ENCODE measurements at regions not wholly inside any gene's neighbourhood (a gene's known extent, or its start where the extent isn't known, plus 50 kb on each side); places are given as distances from the start of the nearest gene placed in this dataset.

- no peak overlapping the region for H3K4me3 Mint-ChIP-seq
- H3K27me3 Mint-ChIP-seq (ENCODE audit: low read depth) = peaks cover 5% of the 10 kb centered on the region
- H3K9me3 Mint-ChIP-seq = no peaks in the 10 kb centered on the region
- no peaks in the 10 kb centered on the region for H3K36me3 Mint-ChIP-seq (ENCODE audit: low read depth)
- H3K4me1 Mint-ChIP-seq (ENCODE audit: low read depth) = no peaks in the 10 kb centered on the region
- H3K27ac Mint-ChIP-seq = no peak overlapping the region
Measured at GRCh38 chr2:144605231-144605840, 85.4 kb upstream of the ZEB2 start.

GRCh38 chr2:144603334-144603733 is 83.4 kb upstream of the ZEB2 start:
- H3K9me3 Mint-ChIP-seq = no peaks in the 10 kb centered on the region
- peaks cover 5% of the 10 kb centered on the region for H3K27me3 Mint-ChIP-seq (ENCODE audit: low read depth)
- H3K4me1 Mint-ChIP-seq (ENCODE audit: low read depth) = no peaks in the 10 kb centered on the region
- H3K36me3 Mint-ChIP-seq (ENCODE audit: low read depth) = no peaks in the 10 kb centered on the region
- no peak overlapping the region for H3K27ac Mint-ChIP-seq
- no peak overlapping the region for H3K4me3 Mint-ChIP-seq

- peaks cover 13% of the 10 kb centered on the region for H3K27me3 Mint-ChIP-seq (ENCODE audit: low read depth)
- no peak overlapping the region for H3K4me3 Mint-ChIP-seq
- H3K36me3 Mint-ChIP-seq (ENCODE audit: low read depth) = no peaks in the 10 kb centered on the region
- no peaks in the 10 kb centered on the region for H3K9me3 Mint-ChIP-seq
- H3K27ac Mint-ChIP-seq = no peak overlapping the region
- no peaks in the 10 kb centered on the region for H3K4me1 Mint-ChIP-seq (ENCODE audit: low read depth)
Measured at GRCh38 chr2:144598906-144599305, 79.0 kb upstream of the ZEB2 start.

- Mint-ChIP-seq H3K27me3 (ENCODE audit: low read depth) (peaks cover 8% of the 10 kb centered on the region), H3K4me1 (ENCODE audit: low read depth) (no peaks in the 10 kb centered on the region), H3K36me3 (ENCODE audit: low read depth) (no peaks in the 10 kb centered on the region), H3K9me3 (no peaks in the 10 kb centered on the region), H3K4me3 (no peak overlapping the region), H3K27ac (no peak overlapping the region)
Measured at GRCh38 chr2:144597894-144598593, 78.1 kb upstream of the ZEB2 start.

- H3K4me1 Mint-ChIP-seq (ENCODE audit: low read depth) = no peaks in the 10 kb centered on the region
- no peak overlapping the region for H3K4me3 Mint-ChIP-seq
- no peaks in the 10 kb centered on the region for H3K36me3 Mint-ChIP-seq (ENCODE audit: low read depth)
- H3K9me3 Mint-ChIP-seq = no peaks in the 10 kb centered on the region
- peaks cover 8% of the 10 kb centered on the region for H3K27me3 Mint-ChIP-seq (ENCODE audit: low read depth)
- no peak overlapping the region for H3K27ac Mint-ChIP-seq
Measured at GRCh38 chr2:144597388-144597787, 77.5 kb upstream of the ZEB2 start.

- Mint-ChIP-seq H3K27me3 (ENCODE audit: low read depth) (peaks cover 8% of the 10 kb centered on the region), H3K36me3 (ENCODE audit: low read depth) (no peaks in the 10 kb centered on the region), H3K4me3 (no peak overlapping the region), H3K4me1 (ENCODE audit: low read depth) (no peaks in the 10 kb centered on the region), H3K27ac (no peak overlapping the region), H3K9me3 (no peaks in the 10 kb centered on the region)
Measured at GRCh38 chr2:144596073-144596871, 76.4 kb upstream of the ZEB2 start.

- Mint-ChIP-seq H3K4me1 (ENCODE audit: low read depth) (no peaks in the 10 kb centered on the region), H3K27me3 (ENCODE audit: low read depth) (peaks cover 8% of the 10 kb centered on the region), H3K36me3 (ENCODE audit: low read depth) (no peaks in the 10 kb centered on the region), H3K27ac (no peak overlapping the region), H3K9me3 (no peaks in the 10 kb centered on the region), H3K4me3 (no peak overlapping the region)
Measured at GRCh38 chr2:144595686-144596072, 75.8 kb upstream of the ZEB2 start.

- no peaks in the 10 kb centered on the region for H3K4me1 Mint-ChIP-seq (ENCODE audit: low read depth)
- H3K4me3 Mint-ChIP-seq = no peak overlapping the region
- H3K9me3 Mint-ChIP-seq = no peaks in the 10 kb centered on the region
- peaks cover 8% of the 10 kb centered on the region for H3K27me3 Mint-ChIP-seq (ENCODE audit: low read depth)
- H3K27ac Mint-ChIP-seq = no peak overlapping the region
- no peaks in the 10 kb centered on the region for H3K36me3 Mint-ChIP-seq (ENCODE audit: low read depth)
Measured at GRCh38 chr2:144595279-144595678, 75.4 kb upstream of the ZEB2 start.

- Mint-ChIP-seq H3K36me3 (ENCODE audit: low read depth) (no peaks in the 10 kb centered on the region), H3K4me3 (no peak overlapping the region), H3K27ac (no peak overlapping the region), H3K9me3 (no peaks in the 10 kb centered on the region), H3K27me3 (ENCODE audit: low read depth) (peaks cover 8% of the 10 kb centered on the region), H3K4me1 (ENCODE audit: low read depth) (no peaks in the 10 kb centered on the region)
Measured at GRCh38 chr2:144593803-144594202, 73.9 kb upstream of the ZEB2 start.

GRCh38 chr2:144592500-144593256 is 72.8 kb upstream of the ZEB2 start:
- Mint-ChIP-seq H3K27me3 (ENCODE audit: low read depth) (peaks cover 10% of the 10 kb centered on the region), H3K4me1 (ENCODE audit: low read depth) (no peaks in the 10 kb centered on the region), H3K4me3 (no peak overlapping the region), H3K9me3 (no peaks in the 10 kb centered on the region), H3K27ac (no peak overlapping the region), H3K36me3 (ENCODE audit: low read depth) (no peaks in the 10 kb centered on the region)

GRCh38 chr2:144587306-144587705 is 67.4 kb upstream of the ZEB2 start:
- Mint-ChIP-seq H3K27ac (no peak overlapping the region), H3K27me3 (ENCODE audit: low read depth) (peaks cover 15% of the 10 kb centered on the region)

GRCh38 chr2:144586476-144586875 is 66.6 kb upstream of the ZEB2 start:
- H3K4me1 Mint-ChIP-seq (ENCODE audit: low read depth) = peaks cover 2% of the 10 kb centered on the region
- H3K4me3 Mint-ChIP-seq = no peak overlapping the region
- no peak overlapping the region for H3K27ac Mint-ChIP-seq

More at GRCh38 chr2:144587306-144587705, 67.4 kb upstream of the ZEB2 start:
- Mint-ChIP-seq H3K4me3 (no peak overlapping the region), H3K9me3 (no peaks in the 10 kb centered on the region), H3K36me3 (ENCODE audit: low read depth) (no peaks in the 10 kb centered on the region), H3K4me1 (ENCODE audit: low read depth) (peaks cover 2% of the 10 kb centered on the region)

GRCh38 chr2:144583741-144584453 is 64.0 kb upstream of the ZEB2 start:
- H3K4me3 Mint-ChIP-seq = no peak overlapping the region
- peaks cover 25% of the 10 kb centered on the region for H3K27me3 Mint-ChIP-seq (ENCODE audit: low read depth)
- H3K36me3 Mint-ChIP-seq (ENCODE audit: low read depth) = no peaks in the 10 kb centered on the region
- peaks cover 2% of the 10 kb centered on the region for H3K4me1 Mint-ChIP-seq (ENCODE audit: low read depth)
- no peak overlapping the region for H3K27ac Mint-ChIP-seq
- no peaks in the 10 kb centered on the region for H3K9me3 Mint-ChIP-seq

More at GRCh38 chr2:144586476-144586875, 66.6 kb upstream of the ZEB2 start:
- H3K9me3 Mint-ChIP-seq = no peaks in the 10 kb centered on the region
- peaks cover 18% of the 10 kb centered on the region for H3K27me3 Mint-ChIP-seq (ENCODE audit: low read depth)
- H3K36me3 Mint-ChIP-seq (ENCODE audit: low read depth) = no peaks in the 10 kb centered on the region

GRCh38 chr2:144583381-144583729 is 63.4 kb upstream of the ZEB2 start:
- Mint-ChIP-seq H3K36me3 (ENCODE audit: low read depth) (no peaks in the 10 kb centered on the region), H3K27me3 (ENCODE audit: low read depth) (peaks cover 25% of the 10 kb centered on the region), H3K27ac (no peak overlapping the region), H3K4me3 (no peak overlapping the region), H3K4me1 (ENCODE audit: low read depth) (peaks cover 2% of the 10 kb centered on the region), H3K9me3 (no peaks in the 10 kb centered on the region)

All from T-helper 1 cell treated with Interleukin-12 subunit alpha and Interleukin-12 subunit beta and Interleukin-4 antibody, amounts not matched to agents 30 μg/mL and 1 μg/mL, for 36 hours (primary cell).